Adipocyte (in vitro differentiated cells): ENCODE measurements at regions not wholly inside any gene's neighbourhood (a gene's known extent, or its start where the extent isn't known, plus 50 kb on each side); places are given as distances from the start of the nearest gene placed in this dataset.
A peak's percentile ranks its signal among the peaks of the same experiment; 100 is the strongest.

Source experiments
- DNase-seq: peaks from one replicate; pipeline ENCODE4 v3.0.0-alpha.2; 2015; ENCODE audit warnings: low read depth
- H3K27me3 ChIP-seq: replicated peaks from 2 replicates; pipeline ENCODE4 v1.7.0; 2013; ENCODE audit warnings: mild to moderate bottlenecking, low read length, moderate library complexity; ENCODE audit not compliant: control insufficient read depth, insufficient read depth
- H3K36me3 ChIP-seq: 2 replicates; pipeline ENCODE4 v1.7.0; 2013; ENCODE audit warnings: low read length, mild to moderate bottlenecking, moderate library complexity; ENCODE audit not compliant: control insufficient read depth, insufficient read depth, severe bottlenecking
- H3K4me1 ChIP-seq: 2 replicates; pipeline ENCODE4 v1.7.0; 2013; ENCODE audit warnings: mild to moderate bottlenecking, low read length, moderate library complexity; ENCODE audit not compliant: control insufficient read depth, insufficient read depth
- H3K4me3 ChIP-seq: 2 replicates; pipeline ENCODE4 v1.7.0; 2013; ENCODE audit warnings: mild to moderate bottlenecking, low read length, moderate library complexity
- H3K9ac ChIP-seq: 2 replicates; pipeline ENCODE4 v1.7.0; 2013; ENCODE audit warnings: mild to moderate bottlenecking, low read length, moderate library complexity
- H3K9me3 ChIP-seq: 2 replicates; pipeline ENCODE4 v1.7.0; 2013; ENCODE audit warnings: mild to moderate bottlenecking, low read length, moderate library complexity; ENCODE audit not compliant: control insufficient read depth

GRCh38 chr6:167049275-167049674 lies 50.1 kb downstream of the CEP43 start:
- H3K4me1 ChIP-seq, result no peaks in the 10 kb centered on the region
- H3K9me3 ChIP-seq, result no peaks in the 10 kb centered on the region
- no peak overlapping the region for H3K4me3 ChIP-seq
- no peaks in the 10 kb centered on the region for H3K36me3 ChIP-seq
- no peaks in the 10 kb centered on the region for H3K27me3 ChIP-seq
- DNase-seq, result no peak
- H3K9ac ChIP-seq, result no peak overlapping the region

- H3K9ac ChIP-seq, result no peak overlapping the region
- H3K9me3 ChIP-seq, result no peaks in the 10 kb centered on the region
- no peak overlapping the region for H3K4me3 ChIP-seq
- DNase-seq, result no peak
- H3K36me3 ChIP-seq, result no peaks in the 10 kb centered on the region
- no peaks in the 10 kb centered on the region for H3K4me1 ChIP-seq
- H3K27me3 ChIP-seq, result no peaks in the 10 kb centered on the region
These were observed 51.7 kb downstream of the CEP43 start for GRCh38 chr6:167050903-167051302.

GRCh38 chr6:167053895-167054530 lies 54.8 kb downstream of the CEP43 start:
- H3K9ac ChIP-seq, result no peak overlapping the region
- H3K27me3 ChIP-seq, result no peaks in the 10 kb centered on the region
- DNase-seq, result no peak
- no peaks in the 10 kb centered on the region for H3K9me3 ChIP-seq
- H3K4me3 ChIP-seq, result no peak overlapping the region
- no peaks in the 10 kb centered on the region for H3K36me3 ChIP-seq
- H3K4me1 ChIP-seq, result no peaks in the 10 kb centered on the region

GRCh38 chr6:167054987-167055386 lies 55.8 kb downstream of the CEP43 start:
- Histone ChIP-seq H3K36me3 (no peaks in the 10 kb centered on the region), H3K27me3 (no peaks in the 10 kb centered on the region), H3K9me3 (no peaks in the 10 kb centered on the region), H3K4me1 (no peaks in the 10 kb centered on the region), H3K4me3 (no peak overlapping the region), H3K9ac (no peak overlapping the region)
- no peak for DNase-seq

- Histone ChIP-seq H3K9me3 (no peaks in the 10 kb centered on the region), H3K4me3 (no peak overlapping the region), H3K36me3 (no peaks in the 10 kb centered on the region), H3K27me3 (no peaks in the 10 kb centered on the region), H3K9ac (no peak overlapping the region), H3K4me1 (no peaks in the 10 kb centered on the region)
- no peak for DNase-seq
These were observed 57.2 kb downstream of the CEP43 start for GRCh38 chr6:167056370-167056769.

GRCh38 chr6:167058261-167058660 lies 59.1 kb downstream of the CEP43 start:
- Histone ChIP-seq H3K4me1 (no peaks in the 10 kb centered on the region), H3K4me3 (no peak overlapping the region), H3K9ac (no peak overlapping the region), H3K9me3 (no peaks in the 10 kb centered on the region), H3K27me3 (no peaks in the 10 kb centered on the region), H3K36me3 (no peaks in the 10 kb centered on the region)
- peak; percentile 7 for DNase-seq
